IPS-15b (cell line): ENCODE measurements at regions not wholly inside any gene's neighbourhood (a gene's known extent, or its start where the extent isn't known, plus 50 kb on each side); places are given as distances from the start of the nearest gene placed in this dataset.
"Not testable (repeated sequence)": the region's sequence is repeated elsewhere in the genome, so short reads cannot be mapped to it uniquely, and the experiment has no call there.

Experiments
- H3K27me3 ChIP-seq: one replicate; pipeline ENCODE4 v1.6.1; 2013; ENCODE audit warnings: low read length; ENCODE audit not compliant: control insufficient read depth, insufficient read depth
- H3K36me3 ChIP-seq: one replicate; pipeline ENCODE4 v1.6.1; 2013; ENCODE audit warnings: low read length; ENCODE audit not compliant: control insufficient read depth, insufficient read depth
- H3K4me1 ChIP-seq: one replicate; pipeline ENCODE4 v1.6.1; 2013; ENCODE audit warnings: mild to moderate bottlenecking, low read length; ENCODE audit not compliant: control insufficient read depth, insufficient read depth
- H3K4me3 ChIP-seq: one replicate; pipeline ENCODE4 v1.5.1; 2013; ENCODE audit warnings: low read depth, low read length
- H3K9ac ChIP-seq: one replicate; pipeline ENCODE4 v1.6.1; 2013; ENCODE audit warnings: low read depth, mild to moderate bottlenecking, low read length
- H3K9me3 ChIP-seq: one replicate; pipeline ENCODE4 v1.6.1; 2013; ENCODE audit warnings: mild to moderate bottlenecking, low read length; ENCODE audit not compliant: control insufficient read depth, insufficient read depth

GRCh38 chr4:56134834-56135233, 186.1 kb downstream of the CEP135 start:
- H3K4me3 ChIP-seq, H3K9ac ChIP-seq, H3K9me3 ChIP-seq, H3K27me3 ChIP-seq, H3K36me3 ChIP-seq, H3K4me1 ChIP-seq: not testable (repeated sequence)

DNA sequence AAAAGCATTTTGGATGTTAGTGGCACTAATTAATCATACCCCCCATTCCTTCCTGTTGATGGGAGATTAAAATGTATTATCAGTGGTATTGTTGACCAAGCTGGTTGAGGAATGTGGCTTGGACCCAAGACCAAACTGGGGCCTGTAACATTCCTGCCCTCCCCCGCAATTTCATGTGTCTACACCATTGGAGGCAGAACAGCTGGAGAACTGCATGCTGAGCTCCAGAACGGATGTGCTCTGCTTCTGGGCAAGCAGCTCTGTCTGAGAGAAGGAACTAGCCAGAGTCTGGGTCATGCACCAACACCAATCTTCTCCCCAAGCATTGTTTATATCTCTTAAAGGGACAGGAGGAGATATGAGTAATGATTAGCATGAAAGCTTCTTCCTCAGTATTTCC, 185.5 kb downstream of the CEP135 start:
- no peaks in the 10 kb centered on the region for H3K36me3 ChIP-seq
- H3K4me1 ChIP-seq, result no peaks in the 10 kb centered on the region
- H3K4me3 ChIP-seq, result no peak overlapping the region
- no peak overlapping the region for H3K9ac ChIP-seq
- no peaks in the 10 kb centered on the region for H3K9me3 ChIP-seq
- no peaks in the 10 kb centered on the region for H3K27me3 ChIP-seq

DNA sequence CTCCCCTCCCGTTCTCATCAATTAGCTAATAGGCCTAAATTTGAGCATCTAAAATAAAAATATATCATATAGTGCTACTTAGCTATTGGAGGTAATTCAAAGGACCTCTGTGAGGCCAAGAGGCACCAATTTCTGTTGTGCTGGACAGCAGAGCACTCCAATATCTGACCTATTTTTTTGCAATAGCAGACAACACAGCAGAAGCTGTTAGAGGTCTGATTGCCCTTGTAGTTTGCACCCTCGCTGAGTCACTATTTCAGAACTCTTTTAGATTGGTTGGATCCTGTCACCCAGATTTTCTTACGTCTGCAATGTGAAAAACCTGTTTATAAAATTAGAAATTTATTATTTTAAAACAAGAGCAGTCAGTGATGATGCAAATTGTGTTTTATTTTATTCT, 184.1 kb downstream of the CEP135 start:
- no peaks in the 10 kb centered on the region for H3K9me3 ChIP-seq
- H3K9ac ChIP-seq, result no peak overlapping the region
- H3K36me3 ChIP-seq, result no peaks in the 10 kb centered on the region
- no peak overlapping the region for H3K4me3 ChIP-seq
- no peaks in the 10 kb centered on the region for H3K4me1 ChIP-seq
- no peaks in the 10 kb centered on the region for H3K27me3 ChIP-seq

DNA sequence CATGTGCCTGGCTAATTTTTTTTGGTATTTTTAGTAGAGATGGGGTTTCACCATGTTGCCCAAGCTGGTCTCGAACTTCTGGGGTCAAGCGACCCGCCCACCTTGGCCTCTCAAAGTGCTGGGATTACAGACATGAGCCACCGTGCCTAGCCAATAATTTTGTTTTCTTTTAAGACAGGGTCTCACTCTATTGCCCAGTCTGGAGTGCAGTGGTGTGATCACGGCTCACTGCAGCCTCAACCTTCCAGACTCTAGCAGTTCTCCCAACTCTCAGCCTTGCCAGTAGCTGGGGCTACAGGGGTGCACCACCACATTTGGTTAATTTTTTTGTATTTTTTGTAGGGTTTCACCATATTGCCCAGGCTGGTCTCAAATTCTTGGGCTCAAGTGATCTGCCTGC, 183.4 kb downstream of the CEP135 start:
- not testable (repeated sequence) for H3K9me3 ChIP-seq, H3K4me1 ChIP-seq, H3K27me3 ChIP-seq, H3K9ac ChIP-seq, H3K36me3 ChIP-seq, H3K4me3 ChIP-seq

- Histone ChIP-seq H3K36me3 (no peaks in the 10 kb centered on the region), H3K4me1 (no peaks in the 10 kb centered on the region), H3K9me3 (no peaks in the 10 kb centered on the region), H3K4me3 (no peak overlapping the region), H3K27me3 (no peaks in the 10 kb centered on the region), H3K9ac (no peak overlapping the region)
These were observed 181.9 kb downstream of the CEP135 start for GRCh38 chr4:56130606-56131155.

GRCh38 chr4:56129431-56129861, 180.7 kb downstream of the CEP135 start:
- no peaks in the 10 kb centered on the region for H3K4me1 ChIP-seq
- H3K9ac ChIP-seq, result no peak overlapping the region
- H3K27me3 ChIP-seq, result no peaks in the 10 kb centered on the region
- no peak overlapping the region for H3K4me3 ChIP-seq
- H3K9me3 ChIP-seq, result no peaks in the 10 kb centered on the region
- no peaks in the 10 kb centered on the region for H3K36me3 ChIP-seq

- Histone ChIP-seq H3K27me3 (no peaks in the 10 kb centered on the region), H3K4me1 (no peaks in the 10 kb centered on the region), H3K36me3 (no peaks in the 10 kb centered on the region), H3K4me3 (no peak overlapping the region), H3K9me3 (no peaks in the 10 kb centered on the region), H3K9ac (no peak overlapping the region)
These were observed 179.5 kb downstream of the CEP135 start for GRCh38 chr4:56128213-56128612.

DNA sequence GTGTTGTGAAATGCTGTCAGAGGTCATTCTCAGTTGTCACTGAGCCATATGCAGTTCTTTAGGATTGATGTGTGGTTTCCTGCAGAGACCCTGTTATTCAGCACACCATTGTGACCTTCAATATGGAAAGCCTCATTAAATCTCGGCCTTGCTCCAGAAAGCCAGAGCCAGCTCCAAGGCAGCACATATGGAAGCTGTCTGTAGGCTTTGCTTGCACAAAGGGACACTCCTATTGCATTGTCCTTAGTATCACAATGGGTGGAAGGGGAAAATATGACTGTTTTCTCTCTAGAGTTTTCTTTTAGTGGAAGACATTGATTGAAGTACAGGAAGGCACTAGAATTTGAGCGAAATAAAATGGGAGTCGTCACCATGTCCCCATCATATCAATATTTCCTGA, 179.0 kb downstream of the CEP135 start:
- Histone ChIP-seq H3K36me3 (no peaks in the 10 kb centered on the region), H3K27me3 (no peaks in the 10 kb centered on the region), H3K9me3 (no peaks in the 10 kb centered on the region), H3K4me1 (no peaks in the 10 kb centered on the region), H3K9ac (no peak overlapping the region), H3K4me3 (no peak overlapping the region)

DNA sequence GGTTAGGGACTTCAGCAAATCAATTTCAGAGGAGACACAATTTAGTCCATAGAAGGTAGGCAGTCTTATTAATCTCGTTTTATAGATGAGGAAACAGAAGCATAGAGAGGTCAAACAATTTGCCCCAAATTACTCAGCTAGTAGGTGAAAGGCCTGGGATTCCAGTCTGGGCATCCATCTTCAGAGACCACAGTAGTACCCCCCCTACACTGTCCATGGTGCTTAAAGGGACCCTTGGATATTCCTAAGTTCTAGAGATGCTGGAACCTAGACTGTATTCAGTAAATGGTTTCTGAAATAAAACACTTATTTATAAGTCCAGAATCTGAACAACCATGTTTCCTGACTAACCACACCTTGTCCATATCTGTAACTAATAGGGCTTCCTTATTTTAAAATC, 174.8 kb downstream of the CEP135 start:
- H3K9ac ChIP-seq, result no peak overlapping the region
- H3K36me3 ChIP-seq, result no peaks in the 10 kb centered on the region
- no peak overlapping the region for H3K4me3 ChIP-seq
- no peaks in the 10 kb centered on the region for H3K4me1 ChIP-seq
- no peaks in the 10 kb centered on the region for H3K27me3 ChIP-seq
- no peaks in the 10 kb centered on the region for H3K9me3 ChIP-seq

GRCh38 chr4:56123051-56123450, 174.3 kb downstream of the CEP135 start:
- Histone ChIP-seq H3K4me3 (no peak overlapping the region), H3K4me1 (no peaks in the 10 kb centered on the region), H3K9me3 (no peaks in the 10 kb centered on the region), H3K27me3 (no peaks in the 10 kb centered on the region), H3K36me3 (no peaks in the 10 kb centered on the region), H3K9ac (no peak overlapping the region)

DNA sequence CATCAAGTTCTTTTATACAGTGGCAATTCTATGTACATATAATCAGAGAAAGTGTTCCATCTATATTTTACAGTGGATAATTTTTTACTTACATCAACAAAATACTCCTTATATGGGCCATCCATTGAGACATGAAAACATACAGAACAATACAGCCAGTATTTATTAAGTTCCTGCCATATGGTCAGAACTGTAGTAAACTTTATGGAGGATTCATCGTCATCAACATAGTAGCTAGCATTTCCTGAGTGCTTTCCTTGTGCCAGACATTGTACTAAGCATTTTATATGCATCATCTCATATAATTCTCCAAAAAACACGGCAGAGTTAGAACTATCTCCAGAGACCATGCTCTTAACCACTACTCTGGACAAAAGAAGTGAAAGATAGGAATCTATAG, 170.1 kb downstream of the CEP135 start:
- no peak overlapping the region for H3K4me3 ChIP-seq
- H3K36me3 ChIP-seq, result no peaks in the 10 kb centered on the region
- H3K4me1 ChIP-seq, result no peaks in the 10 kb centered on the region
- H3K27me3 ChIP-seq, result no peaks in the 10 kb centered on the region
- no peaks in the 10 kb centered on the region for H3K9me3 ChIP-seq
- H3K9ac ChIP-seq, result no peak overlapping the region

DNA sequence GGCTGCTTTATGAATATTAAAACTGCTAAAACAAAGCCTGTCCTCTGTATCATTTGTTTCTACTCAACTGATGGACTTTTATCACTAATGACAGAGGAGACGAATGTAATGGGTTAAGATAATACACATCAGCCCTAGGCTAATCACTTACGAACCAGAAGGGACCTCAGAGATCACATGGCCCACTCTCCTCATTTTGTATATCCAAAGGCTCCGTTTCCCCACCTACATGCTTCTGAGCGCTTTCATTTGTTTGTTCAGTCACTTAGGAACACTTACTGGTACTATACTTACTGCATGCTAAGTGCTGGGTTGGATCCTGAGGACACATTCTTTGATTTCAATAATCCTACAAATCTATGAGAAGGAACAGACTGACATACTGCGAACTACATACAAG, 169.3 kb downstream of the CEP135 start:
- Histone ChIP-seq H3K9ac (no peak overlapping the region), H3K27me3 (no peaks in the 10 kb centered on the region), H3K4me1 (no peaks in the 10 kb centered on the region), H3K36me3 (no peaks in the 10 kb centered on the region), H3K4me3 (no peak overlapping the region), H3K9me3 (no peaks in the 10 kb centered on the region)

DNA sequence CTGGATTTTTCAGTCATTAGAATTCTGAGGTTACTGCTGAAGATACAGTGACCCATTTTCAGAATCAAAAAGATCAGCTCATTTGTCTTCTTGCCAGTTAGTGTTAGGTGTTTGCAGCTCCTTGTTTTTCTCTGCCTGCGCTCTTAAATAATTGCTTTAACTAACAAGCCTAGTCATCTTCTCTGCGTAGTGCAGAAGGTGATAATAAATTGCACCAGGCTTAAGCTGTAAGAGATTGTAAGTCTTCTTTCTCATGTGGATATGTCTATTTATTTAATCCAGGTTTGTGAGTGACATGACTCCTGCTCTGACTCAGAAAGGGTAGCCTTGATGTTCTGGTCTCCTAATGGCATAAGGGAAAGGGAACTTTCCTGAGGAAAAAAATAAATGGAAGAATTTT, 167.2 kb downstream of the CEP135 start:
- no peaks in the 10 kb centered on the region for H3K36me3 ChIP-seq
- no peak overlapping the region for H3K9ac ChIP-seq

More for the DNA sequence above, 167.2 kb downstream of the CEP135 start:
- Histone ChIP-seq H3K9me3 (no peaks in the 10 kb centered on the region), H3K4me3 (no peak overlapping the region), H3K27me3 (no peaks in the 10 kb centered on the region), H3K4me1 (peaks cover 3% of the 10 kb centered on the region)
